ENCODE measurements at regions not wholly inside any gene's neighbourhood (a gene's known extent, or its start where the extent isn't known, plus 50 kb on each side); places are given as distances from the start of the nearest gene placed in this dataset.

GRCh38 chr1:87897481-87897880 is 568.8 kb downstream of the LMO4 start:
- no peak for TF ChIP-seq EZH2 (IDR thresholded peaks at IDR 0.05; ENCODE audit: low read length, missing control alignments)
- TF ChIP-seq CTCF (conservative IDR thresholded peaks at IDR 0.05 in 1 of 2, IDR thresholded peaks at IDR 0.05 in 1 of 2; ENCODE audit: low read depth in 1 of 2, low read length in 2 of 2): no peak

Data from fibroblast of lung (primary cell).